ENCODE measurements at regions not wholly inside any gene's neighbourhood (a gene's known extent, or its start where the extent isn't known, plus 50 kb on each side); places are given as distances from the start of the nearest gene placed in this dataset.

DNA sequence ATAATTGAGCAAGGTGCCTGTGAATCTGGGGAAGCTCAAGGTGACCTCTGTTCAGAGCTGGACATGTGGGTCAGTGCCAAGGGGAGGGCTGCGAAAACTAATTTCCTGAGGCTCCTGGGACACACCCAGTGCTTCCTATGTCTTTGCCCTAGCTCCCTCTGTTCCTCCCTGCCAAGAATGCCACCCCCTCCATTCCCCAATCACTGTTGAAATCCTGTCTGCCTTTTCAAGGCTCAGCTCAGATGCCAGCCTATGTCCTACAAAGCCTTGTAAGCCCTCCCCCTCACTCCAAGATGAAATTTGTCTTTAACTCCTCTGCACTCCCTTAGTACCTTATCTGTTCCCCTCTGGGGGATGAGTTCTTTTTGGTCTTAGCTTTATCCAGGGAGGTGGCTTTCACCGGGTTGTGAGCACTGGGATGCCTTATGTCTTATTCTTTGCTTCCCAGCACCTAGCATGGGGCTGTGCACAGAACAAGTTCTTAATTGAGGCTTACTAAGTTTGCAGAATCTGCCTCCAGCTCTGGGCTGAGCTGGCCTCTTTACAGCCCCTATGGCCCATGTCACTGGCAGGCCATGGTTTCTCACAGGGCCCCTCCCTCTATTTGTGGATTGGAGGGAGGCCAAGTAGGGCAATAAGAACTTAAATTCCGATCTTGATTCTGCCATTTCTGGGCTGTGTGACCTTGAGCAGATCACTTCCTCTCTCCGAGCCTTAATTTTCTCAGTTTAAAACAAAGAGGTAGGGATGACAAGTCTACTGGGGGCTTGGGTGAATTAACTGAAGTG lies 51.5 kb upstream of the EPB41L1 start:
- DNase-seq (ENCODE audit: insufficient read length, low spot score) (no peak), FAIRE-seq (no peak)
- TF ChIP-seq PAX5 (IDR thresholded peaks at IDR 0.05; ENCODE audit: insufficient read depth, low read length, severe bottlenecking) (no peak), POU2F2 (IDR thresholded peaks at IDR 0.05; ENCODE audit: low read depth, low read length) (no peak), POLR2AphosphoS5 (IDR thresholded peaks at IDR 0.05; ENCODE audit: low read depth, low read length) (no peak)

GRCh38 chr20:36104244-36104643 lies 50.3 kb upstream of the EPB41L1 start:
- FAIRE-seq (no peak), DNase-seq (ENCODE audit: insufficient read length, low spot score) (no peak)
- no peak for TF ChIP-seq POU2F2 (IDR thresholded peaks at IDR 0.05; ENCODE audit: low read depth, low read length)
- no peak for TF ChIP-seq TAF1 (IDR thresholded peaks at IDR 0.05; ENCODE audit: low read depth, low read length)
- no peak for TF ChIP-seq PAX5 (IDR thresholded peaks at IDR 0.05; ENCODE audit: insufficient read depth, low read length, severe bottlenecking)

Measured in GM12891 (cell line).